ENCODE measurements at regions not wholly inside any gene's neighbourhood (a gene's known extent, or its start where the extent isn't known, plus 50 kb on each side); places are given as distances from the start of the nearest gene placed in this dataset.

DNA sequence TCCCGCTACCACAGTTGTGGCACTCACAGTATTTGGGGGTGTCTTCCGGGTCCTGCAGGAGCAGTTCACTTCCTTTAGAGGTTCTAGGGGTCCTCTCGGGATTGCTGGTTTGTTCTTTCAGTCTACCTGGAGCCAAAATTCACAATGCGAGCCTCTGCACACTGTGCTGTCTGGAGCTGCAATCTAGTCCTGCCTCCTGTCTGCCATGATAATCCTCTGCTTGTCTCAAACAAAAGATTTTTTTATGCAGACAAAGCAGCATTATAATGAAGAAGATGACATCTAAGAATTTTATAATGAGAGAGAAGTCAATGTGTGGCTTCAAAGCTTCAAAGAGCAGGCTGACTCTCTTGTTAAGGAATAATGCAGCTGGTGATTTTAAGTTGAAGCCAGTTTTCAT, 975.1 kb upstream of the GYPC start:
- H3K4me3 ChIP-seq: no peak overlapping the region
- H3K79me2 ChIP-seq (ENCODE audit: control insufficient read depth, insufficient read depth, low read length): no peaks in the 10 kb centered on the region
- POLR2A ChIA-PET: no interaction called here
- in situ Hi-C loops (cut with MboI): no loop called here
- no peak overlapping the region for H3K27ac ChIP-seq (ENCODE audit: control insufficient read depth, insufficient read depth)
- DNase-seq (ENCODE audit: low read depth, low spot score): no peak
- no peak overlapping the region for H3K4me2 ChIP-seq (ENCODE audit: control insufficient read depth, insufficient read depth)
- no peak for ATAC-seq
- H3K27me3 ChIP-seq (replicated peaks in 1 of 2; ENCODE audit: control insufficient read depth in 2 of 2, insufficient read depth in 2 of 2, low read length in 1 of 2): no peaks in the 10 kb centered on the region
- RAD21 ChIA-PET (ENCODE audit: unreplicated experiment): no interaction called here
- H2AFZ ChIP-seq (ENCODE audit: control insufficient read depth, low read depth, low read length): no peak overlapping the region
- H3K9me3 ChIP-seq (replicated peaks; ENCODE audit: control insufficient read depth, insufficient read depth, low read length): no peaks in the 10 kb centered on the region
- H3K9ac ChIP-seq (ENCODE audit: control insufficient read depth, insufficient read depth, low read length): no peak overlapping the region
- no TSS peak for BruUV-seq (replicated peaks)
- WGBS (ENCODE audit: insufficient coverage, insufficient replicate concordance, low lambda C conversion rate, missing lambda C conversion rate): 25% methylated on average over 4 of the region's 4 CpGs
- H3K36me3 ChIP-seq (ENCODE audit: control insufficient read depth in 2 of 2, insufficient read depth in 2 of 2, low read length in 1 of 2): no peaks in the 10 kb centered on the region
- H4K20me1 ChIP-seq (ENCODE audit: control insufficient read depth, insufficient read depth): no peaks in the 10 kb centered on the region
- SMC1A ChIA-PET (ENCODE audit: uncharacterized antibody, unreplicated experiment): interaction anchor here (1.0 kb wide), 1 partner anchor 362 kb away, joined by 3 read pairs; no protein-coding TSS in a partner anchor
- no peak for FAIRE-seq
- CTCF ChIA-PET: no interaction called here
- H3K4me1 ChIP-seq (ENCODE audit: control insufficient read depth, insufficient read depth, low read length): 0 out of 2 replicates have a peak, but pooled peaks cover 3% of the 10 kb centered on the region
- intact Hi-C loops (cut with micrococcal nuclease; ENCODE audit: unreplicated experiment): no loop called here
- no peak for TF ChIP-seq NFYB (IDR thresholded peaks at IDR 0.05; ENCODE audit: insufficient read depth, low read depth, low read length)
- TF ChIP-seq NFXL1 (IDR thresholded peaks at IDR 0.05; ENCODE audit: borderline replicate concordance): no peak
- no peak for TF ChIP-seq HDGF (IDR thresholded peaks at IDR 0.05)
- TF ChIP-seq CEBPB (IDR thresholded peaks at IDR 0.05; ENCODE audit: borderline replicate concordance in 1 of 2, low read depth in 2 of 2, low read length in 2 of 2): no peak
- TF ChIP-seq, protein P1, sequence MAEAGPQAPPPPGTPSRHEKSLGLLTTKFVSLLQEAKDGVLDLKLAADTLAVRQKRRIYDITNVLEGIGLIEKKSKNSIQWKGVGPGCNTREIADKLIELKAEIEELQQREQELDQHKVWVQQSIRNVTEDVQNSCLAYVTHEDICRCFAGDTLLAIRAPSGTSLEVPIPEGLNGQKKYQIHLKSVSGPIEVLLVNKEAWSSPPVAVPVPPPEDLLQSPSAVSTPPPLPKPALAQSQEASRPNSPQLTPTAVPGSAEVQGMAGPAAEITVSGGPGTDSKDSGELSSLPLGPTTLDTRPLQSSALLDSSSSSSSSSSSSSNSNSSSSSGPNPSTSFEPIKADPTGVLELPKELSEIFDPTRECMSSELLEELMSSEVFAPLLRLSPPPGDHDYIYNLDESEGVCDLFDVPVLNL (IDR thresholded peaks at IDR 0.05; ENCODE audit: low read depth, low read length): no peak
- no peak for TF ChIP-seq ASH2L (IDR thresholded peaks at IDR 0.05; ENCODE audit: borderline replicate concordance, low read depth)
- TF ChIP-seq SMAD1 (IDR thresholded peaks at IDR 0.05; ENCODE audit: low read depth, partially characterized antibody): no peak
- TF ChIP-seq, protein P2, sequence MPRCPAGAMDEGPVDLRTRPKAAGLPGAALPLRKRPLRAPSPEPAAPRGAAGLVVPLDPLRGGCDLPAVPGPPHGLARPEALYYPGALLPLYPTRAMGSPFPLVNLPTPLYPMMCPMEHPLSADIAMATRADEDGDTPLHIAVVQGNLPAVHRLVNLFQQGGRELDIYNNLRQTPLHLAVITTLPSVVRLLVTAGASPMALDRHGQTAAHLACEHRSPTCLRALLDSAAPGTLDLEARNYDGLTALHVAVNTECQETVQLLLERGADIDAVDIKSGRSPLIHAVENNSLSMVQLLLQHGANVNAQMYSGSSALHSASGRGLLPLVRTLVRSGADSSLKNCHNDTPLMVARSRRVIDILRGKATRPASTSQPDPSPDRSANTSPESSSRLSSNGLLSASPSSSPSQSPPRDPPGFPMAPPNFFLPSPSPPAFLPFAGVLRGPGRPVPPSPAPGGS (IDR thresholded peaks at IDR 0.05; ENCODE audit: borderline replicate concordance, insufficient read depth, low read depth, low read length, poor library complexity, severe bottlenecking): no peak
- TF ChIP-seq IRF4 (IDR thresholded peaks at IDR 0.05; ENCODE audit: low read depth, low read length): no peak
- TF ChIP-seq FOXM1 (IDR thresholded peaks at IDR 0.05; ENCODE audit: low read depth, low read length): no peak
- TF ChIP-seq, protein P3, sequence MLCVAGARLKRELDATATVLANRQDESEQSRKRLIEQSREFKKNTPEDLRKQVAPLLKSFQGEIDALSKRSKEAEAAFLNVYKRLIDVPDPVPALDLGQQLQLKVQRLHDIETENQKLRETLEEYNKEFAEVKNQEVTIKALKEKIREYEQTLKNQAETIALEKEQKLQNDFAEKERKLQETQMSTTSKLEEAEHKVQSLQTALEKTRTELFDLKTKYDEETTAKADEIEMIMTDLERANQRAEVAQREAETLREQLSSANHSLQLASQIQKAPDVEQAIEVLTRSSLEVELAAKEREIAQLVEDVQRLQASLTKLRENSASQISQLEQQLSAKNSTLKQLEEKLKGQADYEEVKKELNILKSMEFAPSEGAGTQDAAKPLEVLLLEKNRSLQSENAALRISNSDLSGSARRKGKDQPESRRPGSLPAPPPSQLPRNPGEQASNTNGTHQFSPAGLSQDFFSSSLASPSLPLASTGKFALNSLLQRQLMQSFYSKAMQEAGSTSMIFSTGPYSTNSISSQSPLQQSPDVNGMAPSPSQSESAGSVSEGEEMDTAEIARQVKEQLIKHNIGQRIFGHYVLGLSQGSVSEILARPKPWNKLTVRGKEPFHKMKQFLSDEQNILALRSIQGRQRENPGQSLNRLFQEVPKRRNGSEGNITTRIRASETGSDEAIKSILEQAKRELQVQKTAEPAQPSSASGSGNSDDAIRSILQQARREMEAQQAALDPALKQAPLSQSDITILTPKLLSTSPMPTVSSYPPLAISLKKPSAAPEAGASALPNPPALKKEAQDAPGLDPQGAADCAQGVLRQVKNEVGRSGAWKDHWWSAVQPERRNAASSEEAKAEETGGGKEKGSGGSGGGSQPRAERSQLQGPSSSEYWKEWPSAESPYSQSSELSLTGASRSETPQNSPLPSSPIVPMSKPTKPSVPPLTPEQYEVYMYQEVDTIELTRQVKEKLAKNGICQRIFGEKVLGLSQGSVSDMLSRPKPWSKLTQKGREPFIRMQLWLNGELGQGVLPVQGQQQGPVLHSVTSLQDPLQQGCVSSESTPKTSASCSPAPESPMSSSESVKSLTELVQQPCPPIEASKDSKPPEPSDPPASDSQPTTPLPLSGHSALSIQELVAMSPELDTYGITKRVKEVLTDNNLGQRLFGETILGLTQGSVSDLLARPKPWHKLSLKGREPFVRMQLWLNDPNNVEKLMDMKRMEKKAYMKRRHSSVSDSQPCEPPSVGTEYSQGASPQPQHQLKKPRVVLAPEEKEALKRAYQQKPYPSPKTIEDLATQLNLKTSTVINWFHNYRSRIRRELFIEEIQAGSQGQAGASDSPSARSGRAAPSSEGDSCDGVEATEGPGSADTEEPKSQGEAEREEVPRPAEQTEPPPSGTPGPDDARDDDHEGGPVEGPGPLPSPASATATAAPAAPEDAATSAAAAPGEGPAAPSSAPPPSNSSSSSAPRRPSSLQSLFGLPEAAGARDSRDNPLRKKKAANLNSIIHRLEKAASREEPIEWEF (IDR thresholded peaks at IDR 0.05; ENCODE audit: insufficient replicate concordance, low read depth, low read length): no peak
- TF ChIP-seq BCL11A (IDR thresholded peaks at IDR 0.05; ENCODE audit: low read depth, low read length): no peak
- TF ChIP-seq, protein P4, sequence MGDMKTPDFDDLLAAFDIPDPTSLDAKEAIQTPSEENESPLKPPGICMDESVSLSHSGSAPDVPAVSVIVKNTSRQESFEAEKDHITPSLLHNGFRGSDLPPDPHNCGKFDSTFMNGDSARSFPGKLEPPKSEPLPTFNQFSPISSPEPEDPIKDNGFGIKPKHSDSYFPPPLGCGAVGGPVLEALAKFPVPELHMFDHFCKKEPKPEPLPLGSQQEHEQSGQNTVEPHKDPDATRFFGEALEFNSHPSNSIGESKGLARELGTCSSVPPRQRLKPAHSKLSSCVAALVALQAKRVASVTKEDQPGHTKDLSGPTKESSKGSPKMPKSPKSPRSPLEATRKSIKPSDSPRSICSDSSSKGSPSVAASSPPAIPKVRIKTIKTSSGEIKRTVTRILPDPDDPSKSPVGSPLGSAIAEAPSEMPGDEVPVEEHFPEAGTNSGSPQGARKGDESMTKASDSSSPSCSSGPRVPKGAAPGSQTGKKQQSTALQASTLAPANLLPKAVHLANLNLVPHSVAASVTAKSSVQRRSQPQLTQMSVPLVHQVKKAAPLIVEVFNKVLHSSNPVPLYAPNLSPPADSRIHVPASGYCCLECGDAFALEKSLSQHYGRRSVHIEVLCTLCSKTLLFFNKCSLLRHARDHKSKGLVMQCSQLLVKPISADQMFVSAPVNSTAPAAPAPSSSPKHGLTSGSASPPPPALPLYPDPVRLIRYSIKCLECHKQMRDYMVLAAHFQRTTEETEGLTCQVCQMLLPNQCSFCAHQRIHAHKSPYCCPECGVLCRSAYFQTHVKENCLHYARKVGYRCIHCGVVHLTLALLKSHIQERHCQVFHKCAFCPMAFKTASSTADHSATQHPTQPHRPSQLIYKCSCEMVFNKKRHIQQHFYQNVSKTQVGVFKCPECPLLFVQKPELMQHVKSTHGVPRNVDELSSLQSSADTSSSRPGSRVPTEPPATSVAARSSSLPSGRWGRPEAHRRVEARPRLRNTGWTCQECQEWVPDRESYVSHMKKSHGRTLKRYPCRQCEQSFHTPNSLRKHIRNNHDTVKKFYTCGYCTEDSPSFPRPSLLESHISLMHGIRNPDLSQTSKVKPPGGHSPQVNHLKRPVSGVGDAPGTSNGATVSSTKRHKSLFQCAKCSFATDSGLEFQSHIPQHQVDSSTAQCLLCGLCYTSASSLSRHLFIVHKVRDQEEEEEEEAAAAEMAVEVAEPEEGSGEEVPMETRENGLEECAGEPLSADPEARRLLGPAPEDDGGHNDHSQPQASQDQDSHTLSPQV (IDR thresholded peaks at IDR 0.05): no peak

All from GM12878 (cell line).